ENCODE measurements at regions not wholly inside any gene's neighbourhood (a gene's known extent, or its start where the extent isn't known, plus 50 kb on each side); places are given as distances from the start of the nearest gene placed in this dataset.

GRCh38 chr2:212726403-212726802 is 187.8 kb upstream of the ERBB4 start:
- DNase-seq (ENCODE audit: low read depth) (no peak), FAIRE-seq (no peak)
- no peak overlapping the region for H3K9ac ChIP-seq (ENCODE audit: low read length)
- no peaks in the 10 kb centered on the region for H3K9me3 ChIP-seq (ENCODE audit: insufficient read depth, low read depth, low read length)
- no peak overlapping the region for H2AFZ ChIP-seq (ENCODE audit: low read depth, low read length)
- no peak for TF ChIP-seq EZH2 (IDR thresholded peaks at IDR 0.05; ENCODE audit: insufficient read depth, low read length)
- TF ChIP-seq, protein P1, sequence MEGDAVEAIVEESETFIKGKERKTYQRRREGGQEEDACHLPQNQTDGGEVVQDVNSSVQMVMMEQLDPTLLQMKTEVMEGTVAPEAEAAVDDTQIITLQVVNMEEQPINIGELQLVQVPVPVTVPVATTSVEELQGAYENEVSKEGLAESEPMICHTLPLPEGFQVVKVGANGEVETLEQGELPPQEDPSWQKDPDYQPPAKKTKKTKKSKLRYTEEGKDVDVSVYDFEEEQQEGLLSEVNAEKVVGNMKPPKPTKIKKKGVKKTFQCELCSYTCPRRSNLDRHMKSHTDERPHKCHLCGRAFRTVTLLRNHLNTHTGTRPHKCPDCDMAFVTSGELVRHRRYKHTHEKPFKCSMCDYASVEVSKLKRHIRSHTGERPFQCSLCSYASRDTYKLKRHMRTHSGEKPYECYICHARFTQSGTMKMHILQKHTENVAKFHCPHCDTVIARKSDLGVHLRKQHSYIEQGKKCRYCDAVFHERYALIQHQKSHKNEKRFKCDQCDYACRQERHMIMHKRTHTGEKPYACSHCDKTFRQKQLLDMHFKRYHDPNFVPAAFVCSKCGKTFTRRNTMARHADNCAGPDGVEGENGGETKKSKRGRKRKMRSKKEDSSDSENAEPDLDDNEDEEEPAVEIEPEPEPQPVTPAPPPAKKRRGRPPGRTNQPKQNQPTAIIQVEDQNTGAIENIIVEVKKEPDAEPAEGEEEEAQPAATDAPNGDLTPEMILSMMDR (IDR thresholded peaks at IDR 0.05; ENCODE audit: insufficient read depth, low read depth, low read length): no peak
- H3K4me1 Mint-ChIP-seq (ENCODE audit: low read depth, unreplicated experiment): peaks cover 12% of the 10 kb centered on the region
- H3K27me3 Mint-ChIP-seq (ENCODE audit: low read depth, unreplicated experiment): no peaks in the 10 kb centered on the region
- H3K27ac Mint-ChIP-seq (ENCODE audit: unreplicated experiment): no peak overlapping the region
- H3K27me3 ChIP-seq (ENCODE audit: insufficient read depth, low read length): no peaks in the 10 kb centered on the region
- no peak overlapping the region for H3K27ac ChIP-seq (ENCODE audit: low read depth, low read length)
- H3K4me3 Mint-ChIP-seq (ENCODE audit: unreplicated experiment): no peak overlapping the region
- H3K4me2 ChIP-seq (ENCODE audit: low read length): no peak overlapping the region
- H3K36me3 ChIP-seq (ENCODE audit: insufficient read depth, low read length): no peaks in the 10 kb centered on the region
- H3K4me3 ChIP-seq (ENCODE audit: insufficient read depth, low read depth, low read length): no peak overlapping the region
- H3K4me1 ChIP-seq (ENCODE audit: insufficient read depth, low read length): peaks cover 6% of the 10 kb centered on the region
- H3K36me3 Mint-ChIP-seq (ENCODE audit: low read depth, unreplicated experiment): no peaks in the 10 kb centered on the region
- H4K20me1 ChIP-seq (ENCODE audit: insufficient read depth, low read length): no peaks in the 10 kb centered on the region
- H3K9me3 Mint-ChIP-seq (ENCODE audit: unreplicated experiment): no peaks in the 10 kb centered on the region
- no peaks in the 10 kb centered on the region for H3K79me2 ChIP-seq (ENCODE audit: insufficient read depth, low read length)

DNA sequence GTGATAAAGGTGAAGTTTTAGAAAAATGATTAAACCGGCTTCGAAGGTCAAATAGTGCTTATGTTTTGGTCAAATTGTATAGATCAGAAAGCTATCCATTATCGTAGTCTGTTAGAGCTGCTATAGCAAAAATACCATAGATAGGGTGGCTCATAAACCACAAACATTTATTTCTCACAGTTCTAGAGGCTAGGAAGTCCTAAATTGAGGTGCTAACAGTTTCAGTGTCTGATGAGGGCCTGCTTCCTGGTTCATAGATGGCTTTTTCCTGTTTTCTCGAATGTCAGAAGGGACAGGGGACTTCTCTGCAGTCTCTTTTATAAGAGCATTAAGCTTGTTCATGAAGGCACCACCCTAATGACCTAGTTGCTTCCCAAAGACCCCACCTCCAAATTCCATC is 186.6 kb upstream of the ERBB4 start:
- no peaks in the 10 kb centered on the region for H3K79me2 ChIP-seq (ENCODE audit: insufficient read depth, low read length)
- H3K9ac ChIP-seq (ENCODE audit: low read length): no peak overlapping the region
- Mint-ChIP-seq H3K27ac (ENCODE audit: unreplicated experiment) (no peak overlapping the region), H3K4me1 (ENCODE audit: low read depth, unreplicated experiment) (peaks cover 12% of the 10 kb centered on the region), H3K4me3 (ENCODE audit: unreplicated experiment) (no peak overlapping the region), H3K36me3 (ENCODE audit: low read depth, unreplicated experiment) (no peaks in the 10 kb centered on the region), H3K27me3 (ENCODE audit: low read depth, unreplicated experiment) (no peaks in the 10 kb centered on the region), H3K9me3 (ENCODE audit: unreplicated experiment) (peaks cover 4% of the 10 kb centered on the region)
- H2AFZ ChIP-seq (ENCODE audit: low read depth, low read length): no peak overlapping the region
- H4K20me1 ChIP-seq (ENCODE audit: insufficient read depth, low read length): no peaks in the 10 kb centered on the region
- H3K4me2 ChIP-seq (ENCODE audit: low read length): no peak overlapping the region
- no peaks in the 10 kb centered on the region for H3K27me3 ChIP-seq (ENCODE audit: insufficient read depth, low read length)
- H3K36me3 ChIP-seq (ENCODE audit: insufficient read depth, low read length): no peaks in the 10 kb centered on the region
- H3K9me3 ChIP-seq (ENCODE audit: insufficient read depth, low read depth, low read length): no peaks in the 10 kb centered on the region
- FAIRE-seq (no peak), DNase-seq (ENCODE audit: low read depth) (no peak)
- H3K27ac ChIP-seq (ENCODE audit: low read depth, low read length): no peak overlapping the region
- H3K4me3 ChIP-seq (ENCODE audit: insufficient read depth, low read depth, low read length): no peak overlapping the region
- TF ChIP-seq EZH2 (IDR thresholded peaks at IDR 0.05; ENCODE audit: insufficient read depth, low read length): no peak
- TF ChIP-seq, protein P1 (IDR thresholded peaks at IDR 0.05; ENCODE audit: insufficient read depth, low read depth, low read length): no peak
- peaks cover 6% of the 10 kb centered on the region for H3K4me1 ChIP-seq (ENCODE audit: insufficient read depth, low read length)

DNA sequence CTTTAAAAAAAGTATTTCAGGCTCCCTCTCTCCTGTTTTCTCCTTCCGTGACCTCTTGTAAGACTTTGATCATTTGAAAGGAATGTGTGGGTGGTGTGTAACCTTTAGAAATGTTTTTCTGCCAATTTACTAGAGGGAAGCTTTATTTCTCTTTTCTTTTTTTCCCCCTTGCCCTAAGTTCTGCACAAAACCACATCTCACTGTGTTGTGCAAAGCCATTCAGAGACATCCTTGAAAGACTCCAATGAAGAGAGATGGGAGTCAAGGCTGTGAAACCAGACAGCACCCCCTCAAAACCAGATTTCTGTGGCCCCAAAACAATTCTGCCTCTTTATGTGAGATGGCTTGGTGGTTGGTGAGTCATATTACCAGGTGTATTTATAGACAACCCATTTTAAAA is 184.6 kb upstream of the ERBB4 start:
- peak overlapping the region; percentile 64 for H3K27ac Mint-ChIP-seq (ENCODE audit: unreplicated experiment)

More for the DNA sequence above, 184.6 kb upstream of the ERBB4 start:
- Mint-ChIP-seq H3K9me3 (ENCODE audit: unreplicated experiment) (peaks cover 4% of the 10 kb centered on the region), H3K4me3 (ENCODE audit: unreplicated experiment) (no peak overlapping the region), H3K27me3 (ENCODE audit: low read depth, unreplicated experiment) (no peaks in the 10 kb centered on the region), H3K36me3 (ENCODE audit: low read depth, unreplicated experiment) (no peaks in the 10 kb centered on the region), H3K4me1 (ENCODE audit: low read depth, unreplicated experiment) (peaks cover 12% of the 10 kb centered on the region)
- H2AFZ ChIP-seq (ENCODE audit: low read depth, low read length): no peak overlapping the region
- H3K9ac ChIP-seq (ENCODE audit: low read length): no peak overlapping the region
- H3K36me3 ChIP-seq (ENCODE audit: insufficient read depth, low read length): no peaks in the 10 kb centered on the region
- H3K27me3 ChIP-seq (ENCODE audit: insufficient read depth, low read length): no peaks in the 10 kb centered on the region
- H3K4me1 ChIP-seq (ENCODE audit: insufficient read depth, low read length): peaks cover 6% of the 10 kb centered on the region
- no peak overlapping the region for H3K4me3 ChIP-seq (ENCODE audit: insufficient read depth, low read depth, low read length)
- TF ChIP-seq EZH2 (IDR thresholded peaks at IDR 0.05; ENCODE audit: insufficient read depth, low read length): no peak
- TF ChIP-seq, protein P1 (IDR thresholded peaks at IDR 0.05; ENCODE audit: insufficient read depth, low read depth, low read length): no peak
- no peaks in the 10 kb centered on the region for H4K20me1 ChIP-seq (ENCODE audit: insufficient read depth, low read length)
- H3K4me2 ChIP-seq (ENCODE audit: low read length): peak overlapping the region; percentile 70
- H3K9me3 ChIP-seq (ENCODE audit: insufficient read depth, low read depth, low read length): no peaks in the 10 kb centered on the region
- H3K27ac ChIP-seq (ENCODE audit: low read depth, low read length): peak overlapping the region; percentile 39
- FAIRE-seq (no peak), DNase-seq (ENCODE audit: low read depth) (peak; percentile 76)
- H3K79me2 ChIP-seq (ENCODE audit: insufficient read depth, low read length): no peaks in the 10 kb centered on the region
